ENCODE measurements at regions not wholly inside any gene's neighbourhood (a gene's known extent, or its start where the extent isn't known, plus 50 kb on each side); places are given as distances from the start of the nearest gene placed in this dataset.

- H3K4me3 ChIP-seq (ENCODE audit: control insufficient read depth, low read depth, low read length): no peak overlapping the region
- no peak for DNase-seq (ENCODE audit: low read depth)
Observed at GRCh38 chr18:2412996-2413751, 158.1 kb downstream of the METTL4 start.

GRCh38 chr18:2414235-2414634 is 157.1 kb downstream of the METTL4 start:
- TF ChIP-seq, protein P1, sequence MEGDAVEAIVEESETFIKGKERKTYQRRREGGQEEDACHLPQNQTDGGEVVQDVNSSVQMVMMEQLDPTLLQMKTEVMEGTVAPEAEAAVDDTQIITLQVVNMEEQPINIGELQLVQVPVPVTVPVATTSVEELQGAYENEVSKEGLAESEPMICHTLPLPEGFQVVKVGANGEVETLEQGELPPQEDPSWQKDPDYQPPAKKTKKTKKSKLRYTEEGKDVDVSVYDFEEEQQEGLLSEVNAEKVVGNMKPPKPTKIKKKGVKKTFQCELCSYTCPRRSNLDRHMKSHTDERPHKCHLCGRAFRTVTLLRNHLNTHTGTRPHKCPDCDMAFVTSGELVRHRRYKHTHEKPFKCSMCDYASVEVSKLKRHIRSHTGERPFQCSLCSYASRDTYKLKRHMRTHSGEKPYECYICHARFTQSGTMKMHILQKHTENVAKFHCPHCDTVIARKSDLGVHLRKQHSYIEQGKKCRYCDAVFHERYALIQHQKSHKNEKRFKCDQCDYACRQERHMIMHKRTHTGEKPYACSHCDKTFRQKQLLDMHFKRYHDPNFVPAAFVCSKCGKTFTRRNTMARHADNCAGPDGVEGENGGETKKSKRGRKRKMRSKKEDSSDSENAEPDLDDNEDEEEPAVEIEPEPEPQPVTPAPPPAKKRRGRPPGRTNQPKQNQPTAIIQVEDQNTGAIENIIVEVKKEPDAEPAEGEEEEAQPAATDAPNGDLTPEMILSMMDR (IDR thresholded peaks at IDR 0.05; ENCODE audit: control insufficient read depth, insufficient read depth, low read depth, low read length, missing control alignments): no peak
- no peak for DNase-seq (ENCODE audit: low read depth)
- no peak overlapping the region for H3K4me3 ChIP-seq (ENCODE audit: control insufficient read depth, low read depth, low read length)

More at GRCh38 chr18:2412996-2413751, 158.1 kb downstream of the METTL4 start:
- TF ChIP-seq, protein P1 (IDR thresholded peaks at IDR 0.05; ENCODE audit: control insufficient read depth, insufficient read depth, low read depth, low read length, missing control alignments): no peak

GRCh38 chr18:2415656-2416055 is 155.6 kb downstream of the METTL4 start:
- no peak for DNase-seq (ENCODE audit: low read depth)
- TF ChIP-seq, protein P1 (IDR thresholded peaks at IDR 0.05; ENCODE audit: control insufficient read depth, insufficient read depth, low read depth, low read length, missing control alignments): no peak
- no peak overlapping the region for H3K4me3 ChIP-seq (ENCODE audit: control insufficient read depth, low read depth, low read length)

- no peak for DNase-seq (ENCODE audit: low read depth)
- no peak overlapping the region for H3K4me3 ChIP-seq (ENCODE audit: control insufficient read depth, low read depth, low read length)
- TF ChIP-seq, protein P1 (IDR thresholded peaks at IDR 0.05; ENCODE audit: control insufficient read depth, insufficient read depth, low read depth, low read length, missing control alignments): no peak
Observed at GRCh38 chr18:2417861-2418610, 153.3 kb downstream of the METTL4 start.

DNA sequence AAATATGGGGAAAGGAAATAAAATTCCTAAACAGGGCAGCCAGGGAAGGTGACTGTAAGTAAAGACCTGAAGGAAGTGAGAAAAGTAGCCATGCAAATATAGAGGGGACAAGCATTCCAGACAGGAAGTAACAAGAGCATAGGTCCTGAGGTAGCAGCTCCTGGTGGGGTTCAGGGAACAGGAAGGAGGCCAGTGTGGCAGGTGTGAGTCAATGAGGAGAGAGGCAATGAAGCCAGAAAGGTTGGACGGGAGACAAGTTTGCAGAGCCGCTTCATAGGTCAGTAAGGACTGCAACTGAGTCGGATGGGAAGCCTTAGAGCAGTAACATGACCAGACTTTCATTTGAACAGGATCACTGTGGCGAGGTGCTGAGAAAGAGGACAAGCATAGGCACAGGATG is 150.9 kb downstream of the METTL4 start:
- TF ChIP-seq, protein P1 (IDR thresholded peaks at IDR 0.05; ENCODE audit: control insufficient read depth, insufficient read depth, low read depth, low read length, missing control alignments): no peak
- H3K4me3 ChIP-seq (ENCODE audit: control insufficient read depth, low read depth, low read length): no peak overlapping the region
- DNase-seq (ENCODE audit: low read depth): no peak

- DNase-seq (ENCODE audit: low read depth): no peak
- TF ChIP-seq, protein P1 (IDR thresholded peaks at IDR 0.05; ENCODE audit: control insufficient read depth, insufficient read depth, low read depth, low read length, missing control alignments): no peak
- H3K4me3 ChIP-seq (ENCODE audit: control insufficient read depth, low read depth, low read length): no peak overlapping the region
Observed at GRCh38 chr18:2423761-2424160, 147.5 kb downstream of the METTL4 start.

Measured in AG09309 (cell line).